ENCODE measurements at regions not wholly inside any gene's neighbourhood (a gene's known extent, or its start where the extent isn't known, plus 50 kb on each side); places are given as distances from the start of the nearest gene placed in this dataset.

DNA sequence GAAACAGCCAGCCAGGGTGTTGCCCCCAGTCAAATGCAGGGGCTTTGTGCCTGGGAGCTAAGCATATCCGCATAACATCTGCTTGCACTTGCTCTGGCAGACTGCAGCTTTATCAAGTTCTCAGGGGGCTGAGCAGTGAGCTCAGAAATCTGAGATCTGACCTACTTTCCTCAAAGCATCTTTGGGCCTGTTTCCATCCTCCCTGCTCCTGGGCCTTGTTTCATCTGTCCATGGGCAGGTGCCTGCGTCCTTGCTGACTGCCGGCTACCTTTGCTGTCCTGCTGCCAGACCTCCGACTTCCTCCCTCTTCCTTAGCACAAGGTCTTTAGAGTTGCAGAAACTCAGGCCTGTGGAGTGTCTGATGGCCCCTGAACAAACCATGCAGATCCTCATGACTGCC is 131.2 kb upstream of the B3GAT1 start:
- Histone ChIP-seq H4K5ac (ENCODE audit: insufficient read length, low read depth, low read length) (no peak overlapping the region), H3K36me3 (ENCODE audit: control insufficient read depth in 2 of 4, insufficient read depth in 4 of 4, low read length in 3 of 4) (no peaks in the 10 kb centered on the region), H2BK15ac (ENCODE audit: low read length) (no peak overlapping the region), H2AFZ (ENCODE audit: low read length) (no peak overlapping the region), H3K18ac (ENCODE audit: extremely low read depth, low read length) (no peak overlapping the region), H3K9me3 (ENCODE audit: insufficient read depth in 2 of 2, low read depth in 1 of 2, low read length in 1 of 2) (no peaks in the 10 kb centered on the region; a peak in 1 of 4 replicates), H3K23me2 (ENCODE audit: low read depth, low read length) (no peaks in the 10 kb centered on the region), H3K27me3 (replicated peaks in 1 of 4; ENCODE audit: control insufficient read depth in 3 of 4, extremely low read depth in 1 of 4, insufficient read depth in 3 of 4, low read length in 3 of 4) (no peaks in the 10 kb centered on the region), H3K79me1 (ENCODE audit: low read depth, low read length) (no peaks in the 10 kb centered on the region), H4K8ac (ENCODE audit: extremely low read depth, insufficient read depth, low read length) (no peak overlapping the region), H3K79me2 (ENCODE audit: control insufficient read depth in 1 of 2, insufficient read depth in 2 of 2, low read length in 2 of 2) (no peaks in the 10 kb centered on the region), H3K4me3 (ENCODE audit: extremely low read depth in 1 of 4, insufficient read depth in 2 of 4, low read depth in 3 of 4, low read length in 4 of 4) (no peak overlapping the region), H2BK120ac (replicated peaks; ENCODE audit: low read depth, low read length) (no peak overlapping the region), H3K4me2 (ENCODE audit: insufficient read depth in 1 of 2, low read depth in 2 of 2, low read length in 2 of 2) (no peak overlapping the region), H4K91ac (replicated peaks; ENCODE audit: insufficient read length, low read length) (no peak overlapping the region), H4K20me1 (replicated peaks in 1 of 2; ENCODE audit: control insufficient read depth in 1 of 2, insufficient read depth in 2 of 2, low read length in 2 of 2) (no peaks in the 10 kb centered on the region), H3K56ac (replicated peaks; ENCODE audit: insufficient read length, low read depth, low read length) (no peak overlapping the region), H2BK5ac (ENCODE audit: low read depth, low read length) (no peak overlapping the region), H2BK20ac (ENCODE audit: low read length) (no peak overlapping the region), H3K14ac (ENCODE audit: insufficient read length) (no peak overlapping the region), H3K27ac (ENCODE audit: low read depth, low read length) (no peak overlapping the region), H2AK5ac (ENCODE audit: low read depth, low read length) (no peak overlapping the region), H3K9ac (replicated peaks in 1 of 4; ENCODE audit: extremely low read depth in 1 of 4, low read depth in 3 of 4, low read length in 3 of 4) (no peak overlapping the region), H3K23ac (ENCODE audit: insufficient read length) (no peak overlapping the region), H2BK12ac (ENCODE audit: low read depth, low read length) (no peak overlapping the region), H3K4me1 (replicated peaks in 1 of 4; ENCODE audit: control insufficient read depth in 3 of 4, insufficient read depth in 4 of 4, low read length in 3 of 4) (peaks cover 0 to 6% (median 3%) of the 10 kb centered on the region in 4 experiments; a peak in 4 of 7 replicates), H3K4ac (replicated peaks; ENCODE audit: insufficient read length, low read depth, low read length) (no peak overlapping the region)
- FAIRE-seq (no peak), DNase-seq (ENCODE audit: low read depth in 1 of 2, low spot score in 2 of 2) (no peak)
- POLR2A ChIA-PET (ENCODE audit: partially characterized antibody) = no interaction called here
- CTCF ChIA-PET (ENCODE audit: partially characterized antibody) = interaction anchor here (1.2 kb wide), 1 partner anchor 13 kb away, joined by 4 read pairs; no protein-coding TSS in a partner anchor
- 80% methylated on average over 4 of the region's 4 CpGs; no CpG with 5 or more reads in 1 of the 2 experiments for WGBS, 2 experiments (ENCODE audit: extremely low coverage in 1 of 2, insufficient coverage in 1 of 2, insufficient read length in 1 of 2, insufficient replicate concordance in 2 of 2, low coverage in 1 of 2, low lambda C conversion rate in 2 of 2, missing lambda C conversion rate in 1 of 2)
- TF ChIP-seq SP1 (IDR thresholded peaks at IDR 0.05; ENCODE audit: low read depth, low read length) = no peak
- no peak for TF ChIP-seq CHD1 (IDR thresholded peaks at IDR 0.05; ENCODE audit: low read depth, low read length)
- no peak for TF ChIP-seq SRF (IDR thresholded peaks at IDR 0.05; ENCODE audit: low read depth, low read length)
- no peak for TF ChIP-seq YY1 (IDR thresholded peaks at IDR 0.05; ENCODE audit: low read depth, low read length)
- no peak for TF ChIP-seq CHD2 (IDR thresholded peaks at IDR 0.05; ENCODE audit: low read length)
- TF ChIP-seq, protein P1, sequence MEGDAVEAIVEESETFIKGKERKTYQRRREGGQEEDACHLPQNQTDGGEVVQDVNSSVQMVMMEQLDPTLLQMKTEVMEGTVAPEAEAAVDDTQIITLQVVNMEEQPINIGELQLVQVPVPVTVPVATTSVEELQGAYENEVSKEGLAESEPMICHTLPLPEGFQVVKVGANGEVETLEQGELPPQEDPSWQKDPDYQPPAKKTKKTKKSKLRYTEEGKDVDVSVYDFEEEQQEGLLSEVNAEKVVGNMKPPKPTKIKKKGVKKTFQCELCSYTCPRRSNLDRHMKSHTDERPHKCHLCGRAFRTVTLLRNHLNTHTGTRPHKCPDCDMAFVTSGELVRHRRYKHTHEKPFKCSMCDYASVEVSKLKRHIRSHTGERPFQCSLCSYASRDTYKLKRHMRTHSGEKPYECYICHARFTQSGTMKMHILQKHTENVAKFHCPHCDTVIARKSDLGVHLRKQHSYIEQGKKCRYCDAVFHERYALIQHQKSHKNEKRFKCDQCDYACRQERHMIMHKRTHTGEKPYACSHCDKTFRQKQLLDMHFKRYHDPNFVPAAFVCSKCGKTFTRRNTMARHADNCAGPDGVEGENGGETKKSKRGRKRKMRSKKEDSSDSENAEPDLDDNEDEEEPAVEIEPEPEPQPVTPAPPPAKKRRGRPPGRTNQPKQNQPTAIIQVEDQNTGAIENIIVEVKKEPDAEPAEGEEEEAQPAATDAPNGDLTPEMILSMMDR (IDR thresholded peaks at IDR 0.05; ENCODE audit: control extremely low read depth in 1 of 3, insufficient read depth in 1 of 3, low read depth in 1 of 3, low read length in 3 of 3) = no peak
- no peak for TF ChIP-seq NANOG (IDR thresholded peaks at IDR 0.05; ENCODE audit: insufficient read depth, low read depth, low read length, poor library complexity, severe bottlenecking)
- TF ChIP-seq CEBPB (IDR thresholded peaks at IDR 0.05; ENCODE audit: low read depth, low read length) = no peak
- no peak for TF ChIP-seq RFX5 (IDR thresholded peaks at IDR 0.05; ENCODE audit: borderline replicate concordance, low read depth, low read length)
- TF ChIP-seq, protein P2, sequence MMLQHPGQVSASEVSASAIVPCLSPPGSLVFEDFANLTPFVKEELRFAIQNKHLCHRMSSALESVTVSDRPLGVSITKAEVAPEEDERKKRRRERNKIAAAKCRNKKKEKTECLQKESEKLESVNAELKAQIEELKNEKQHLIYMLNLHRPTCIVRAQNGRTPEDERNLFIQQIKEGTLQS (IDR thresholded peaks at IDR 0.05; ENCODE audit: insufficient read depth, low read depth, low read length) = no peak
- TF ChIP-seq SUZ12 (IDR thresholded peaks at IDR 0.05; ENCODE audit: low read length) = no peak
- no peak for TF ChIP-seq KDM4A (IDR thresholded peaks at IDR 0.05; ENCODE audit: low read depth, low read length, severe bottlenecking)
